ENCODE measurements at regions not wholly inside any gene's neighbourhood (a gene's known extent, or its start where the extent isn't known, plus 50 kb on each side); places are given as distances from the start of the nearest gene placed in this dataset.

DNA sequence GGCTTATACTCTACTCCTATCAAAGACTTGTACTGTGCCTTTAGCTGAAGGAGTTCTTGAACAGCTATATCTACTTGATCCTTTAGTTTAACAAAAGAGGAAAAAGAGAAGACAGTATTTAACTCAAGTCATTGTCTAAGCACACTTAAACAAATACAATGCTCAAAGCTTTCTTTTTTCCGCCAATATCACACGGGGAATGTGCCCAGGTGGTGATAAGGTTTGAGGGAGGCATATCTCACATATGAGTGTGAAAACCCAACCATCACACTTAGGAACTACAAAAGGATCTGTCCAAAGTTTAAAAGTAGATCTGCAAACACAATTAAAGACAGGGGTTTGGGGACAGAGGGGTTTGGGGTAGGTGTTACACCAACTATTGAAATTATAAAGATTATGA, 59.0 kb upstream of the SLC30A10 start:
- H2AFZ ChIP-seq (replicated peaks; ENCODE audit: low read length, poor library complexity) = no peak overlapping the region
- TF ChIP-seq, protein P1, sequence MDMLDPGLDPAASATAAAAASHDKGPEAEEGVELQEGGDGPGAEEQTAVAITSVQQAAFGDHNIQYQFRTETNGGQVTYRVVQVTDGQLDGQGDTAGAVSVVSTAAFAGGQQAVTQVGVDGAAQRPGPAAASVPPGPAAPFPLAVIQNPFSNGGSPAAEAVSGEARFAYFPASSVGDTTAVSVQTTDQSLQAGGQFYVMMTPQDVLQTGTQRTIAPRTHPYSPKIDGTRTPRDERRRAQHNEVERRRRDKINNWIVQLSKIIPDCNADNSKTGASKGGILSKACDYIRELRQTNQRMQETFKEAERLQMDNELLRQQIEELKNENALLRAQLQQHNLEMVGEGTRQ (IDR thresholded peaks at IDR 0.05; ENCODE audit: low read depth, low read length) = no peak
- TF ChIP-seq MAFK (IDR thresholded peaks at IDR 0.05; ENCODE audit: low read depth, low read length) (no peak), FOS (IDR thresholded peaks at IDR 0.05; ENCODE audit: low read depth, low read length) (no peak), POLR2A (IDR thresholded peaks at IDR 0.05; ENCODE audit: low read depth, low read length) (no peak), CEBPB (IDR thresholded peaks at IDR 0.05; ENCODE audit: low read depth, low read length) (no peak), NFE2L2 (IDR thresholded peaks at IDR 0.05; ENCODE audit: low read depth, low read length) (no peak), MAZ (IDR thresholded peaks at IDR 0.05; ENCODE audit: borderline replicate concordance, low read depth, low read length) (no peak), BHLHE40 (IDR thresholded peaks at IDR 0.05; ENCODE audit: low read depth, low read length) (no peak), RCOR1 (IDR thresholded peaks at IDR 0.05; ENCODE audit: insufficient replicate concordance, low read length) (no peak), RAD21 (IDR thresholded peaks at IDR 0.05; ENCODE audit: low read length) (no peak), RFX5 (IDR thresholded peaks at IDR 0.05; ENCODE audit: low read depth, low read length) (no peak), MXI1 (IDR thresholded peaks at IDR 0.05; ENCODE audit: borderline replicate concordance, low read depth, low read length) (no peak)
- TF ChIP-seq, protein P2, sequence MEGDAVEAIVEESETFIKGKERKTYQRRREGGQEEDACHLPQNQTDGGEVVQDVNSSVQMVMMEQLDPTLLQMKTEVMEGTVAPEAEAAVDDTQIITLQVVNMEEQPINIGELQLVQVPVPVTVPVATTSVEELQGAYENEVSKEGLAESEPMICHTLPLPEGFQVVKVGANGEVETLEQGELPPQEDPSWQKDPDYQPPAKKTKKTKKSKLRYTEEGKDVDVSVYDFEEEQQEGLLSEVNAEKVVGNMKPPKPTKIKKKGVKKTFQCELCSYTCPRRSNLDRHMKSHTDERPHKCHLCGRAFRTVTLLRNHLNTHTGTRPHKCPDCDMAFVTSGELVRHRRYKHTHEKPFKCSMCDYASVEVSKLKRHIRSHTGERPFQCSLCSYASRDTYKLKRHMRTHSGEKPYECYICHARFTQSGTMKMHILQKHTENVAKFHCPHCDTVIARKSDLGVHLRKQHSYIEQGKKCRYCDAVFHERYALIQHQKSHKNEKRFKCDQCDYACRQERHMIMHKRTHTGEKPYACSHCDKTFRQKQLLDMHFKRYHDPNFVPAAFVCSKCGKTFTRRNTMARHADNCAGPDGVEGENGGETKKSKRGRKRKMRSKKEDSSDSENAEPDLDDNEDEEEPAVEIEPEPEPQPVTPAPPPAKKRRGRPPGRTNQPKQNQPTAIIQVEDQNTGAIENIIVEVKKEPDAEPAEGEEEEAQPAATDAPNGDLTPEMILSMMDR (conservative IDR thresholded peaks at IDR 0.05; ENCODE audit: low read depth, low read length) = no peak
- TF ChIP-seq, protein P3, sequence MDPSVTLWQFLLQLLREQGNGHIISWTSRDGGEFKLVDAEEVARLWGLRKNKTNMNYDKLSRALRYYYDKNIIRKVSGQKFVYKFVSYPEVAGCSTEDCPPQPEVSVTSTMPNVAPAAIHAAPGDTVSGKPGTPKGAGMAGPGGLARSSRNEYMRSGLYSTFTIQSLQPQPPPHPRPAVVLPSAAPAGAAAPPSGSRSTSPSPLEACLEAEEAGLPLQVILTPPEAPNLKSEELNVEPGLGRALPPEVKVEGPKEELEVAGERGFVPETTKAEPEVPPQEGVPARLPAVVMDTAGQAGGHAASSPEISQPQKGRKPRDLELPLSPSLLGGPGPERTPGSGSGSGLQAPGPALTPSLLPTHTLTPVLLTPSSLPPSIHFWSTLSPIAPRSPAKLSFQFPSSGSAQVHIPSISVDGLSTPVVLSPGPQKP (IDR thresholded peaks at IDR 0.05; ENCODE audit: borderline replicate concordance, low read depth, low read length) = no peak
- ChIA-PET POLR2A (ENCODE audit: unreplicated experiment) (no interaction called here), CTCF (no interaction called here)
- H3K56ac ChIP-seq (ENCODE audit: extremely low read depth, insufficient read depth, low read length) = no peak overlapping the region
- no peak overlapping the region for H4K8ac ChIP-seq (ENCODE audit: low read depth in 2 of 2, low read length in 2 of 2)
- H2BK20ac ChIP-seq (ENCODE audit: low read depth, low read length) = no peak overlapping the region
- H3K27me3 ChIP-seq (ENCODE audit: control insufficient read depth, insufficient read depth, low read length) = no peaks in the 10 kb centered on the region
- in situ Hi-C loops (cut with MboI; ENCODE audit: low sequenced_read_pairs) (no loop called here), intact Hi-C loops (cut with micrococcal nuclease) (no loop called here), dilution Hi-C loops (cut with HindIII; ENCODE audit: low sequenced_read_pairs, unreplicated experiment) (no loop called here)
- H4K20me1 ChIP-seq (ENCODE audit: insufficient read depth, low read length) = no peaks in the 10 kb centered on the region
- no peak for ATAC-seq (ENCODE audit: low read depth)
- H4K91ac ChIP-seq (ENCODE audit: insufficient read depth, low read depth, low read length) = no peak overlapping the region
- H3K4me3 ChIP-seq (ENCODE audit: insufficient read depth, low read depth, low read length) = no peak overlapping the region
- no peak overlapping the region for H2BK5ac ChIP-seq (ENCODE audit: low read depth, low read length, poor library complexity, severe bottlenecking)
- H3K9me3 ChIP-seq (ENCODE audit: control insufficient read depth, insufficient read depth, low read length) = no peaks in the 10 kb centered on the region
- H3K4me1 ChIP-seq (ENCODE audit: control insufficient read depth, insufficient read depth, low read length) = no peaks in the 10 kb centered on the region
- no peak overlapping the region for H2AK5ac ChIP-seq (ENCODE audit: low read depth, low read length)
- H3K23ac ChIP-seq (ENCODE audit: low read depth, low read length) = no peak overlapping the region
- no peak overlapping the region for H3K9ac ChIP-seq (ENCODE audit: low read depth, low read length)
- H3K18ac ChIP-seq (ENCODE audit: low read depth, low read length) = no peak overlapping the region
- no peak overlapping the region for H4K5ac ChIP-seq (ENCODE audit: low read depth, low read length)
- peaks cover 16% of the 10 kb centered on the region for H3K36me3 ChIP-seq (ENCODE audit: control insufficient read depth, insufficient read depth, low read length)
- no peak overlapping the region for H3K4ac ChIP-seq (ENCODE audit: low read depth, low read length)
- peaks cover 0 to 3% of the 10 kb centered on the region in 2 experiments; a peak in 2 of 4 replicates for H3K79me1 ChIP-seq (ENCODE audit: low read depth in 1 of 2, low read length in 2 of 2)
- no peak overlapping the region for H3K14ac ChIP-seq (replicated peaks; ENCODE audit: low read depth, low read length)
- no peaks in the 10 kb centered on the region for H3K9me1 ChIP-seq (ENCODE audit: insufficient read depth, low read length)
- no CpG with 5 or more reads among the region's 2 CpGs for WGBS, 2 experiments (ENCODE audit: extremely low coverage in 2 of 2, insufficient read length in 1 of 2)
- no TSS peak for BruUV-seq (replicated peaks)
- H2BK15ac ChIP-seq (ENCODE audit: low read depth, low read length) = no peak overlapping the region
- no peak for DNase-seq
- no peak overlapping the region for H3K4me2 ChIP-seq (ENCODE audit: low read depth, low read length)
- H2BK120ac ChIP-seq (ENCODE audit: low read depth, low read length) = no peak overlapping the region
- no peak overlapping the region for H2AK9ac ChIP-seq (replicated peaks; ENCODE audit: low read depth, low read length, poor library complexity)
- no peak overlapping the region for H3K27ac ChIP-seq (ENCODE audit: insufficient read depth, low read length)
